GM12878 (cell line): ENCODE measurements at regions not wholly inside any gene's neighbourhood (a gene's known extent, or its start where the extent isn't known, plus 50 kb on each side); places are given as distances from the start of the nearest gene placed in this dataset.

Experiments used
- ATAC-seq: fragments of 200-7000 bp; cut with Tn5 transposase; 3 replicates; pipeline ENCODE4 v1.9.1; 2020; ENCODE audit warnings: mild to moderate bottlenecking, moderate library complexity
- BruUV-seq: library from RNA; stranded (reverse); fragments of 400-500 nt; replicated peaks from 2 replicates; lab custom pipeline; 2021; lab: Mats Ljungman, UMichigan
- CTCF ChIA-PET: fragments of 300-600 bp; sonication (Branson Sonifier 250); formaldehyde crosslinking; extraction: SDS; loops from one replicate; lab custom pipeline; 2021; ENCODE audit warnings: inconsistent platforms; lab: Yijun Ruan, JAX
- POLR2A ChIA-PET: fragments of 350-600 bp; formaldehyde crosslinking; extraction: SDS; loops from one replicate; lab custom pipeline; 2021; ENCODE audit warnings: inconsistent platforms; lab: Charles Lee
- RAD21 ChIA-PET: fragments of 300-600 bp; sonication (Branson Sonifier 250); formaldehyde crosslinking; loops from one replicate; lab custom pipeline; 2023; ENCODE audit warnings: antibody characterized with exemption; ENCODE audit not compliant: unreplicated experiment; lab: Charles Lee
- SMC1A ChIA-PET: fragments of 300-600 bp; sonication (Branson Sonifier 250); formaldehyde crosslinking; loops from one replicate; lab custom pipeline; 2023; ENCODE audit not compliant: unreplicated experiment, uncharacterized antibody; lab: Charles Lee
- DNase-seq: peaks from one replicate; pipeline ENCODE4 v3.0.0-alpha.2; 2011; ENCODE audit warnings: low read depth, low spot score
- FAIRE-seq: peaks from 3 replicates; lab custom pipeline; 2011; peaks lifted over from hg19 to GRCh38; lab: Jason Lieb, UNC
- H2AFZ ChIP-seq: 2 replicates; pipeline ENCODE4 v1.6.0; 2011; ENCODE audit warnings: low read depth, low read length, control low read depth; ENCODE audit not compliant: control insufficient read depth
- H3K27ac ChIP-seq: 2 replicates; pipeline ENCODE4 v1.5.1; 2011; ENCODE audit warnings: control low read depth; ENCODE audit not compliant: control insufficient read depth, insufficient read depth
- H3K27me3 ChIP-seq, 2 experiments: replicated peaks in 1 of 2; 2 replicates each; pipeline versions ENCODE4 v1.6.0 to v1.6.1; 2011; ENCODE audit warnings: low read length in 1 of 2; ENCODE audit not compliant: control insufficient read depth in 2 of 2, insufficient read depth in 2 of 2
- H3K36me3 ChIP-seq, 2 experiments: 2 replicates each; pipeline ENCODE4 v1.5.1; 2011; ENCODE audit warnings: low read length in 1 of 2; ENCODE audit not compliant: control insufficient read depth in 2 of 2, insufficient read depth in 2 of 2
- H3K4me1 ChIP-seq: 2 replicates; pipeline ENCODE4 v1.6.1; 2011; ENCODE audit warnings: mild to moderate bottlenecking, low read length, moderate library complexity, mixed read lengths; ENCODE audit not compliant: control insufficient read depth, insufficient read depth
- H3K4me2 ChIP-seq: 2 replicates; pipeline ENCODE4 v1.6.0; 2011; ENCODE audit warnings: control low read depth; ENCODE audit not compliant: control insufficient read depth, insufficient read depth
- H3K4me3 ChIP-seq: fragments of 200-600 bp; sonication (generic); 2 replicates; pipeline ENCODE4 v1.5.1; 2016
- H3K79me2 ChIP-seq: 2 replicates; pipeline ENCODE4 v1.6.0; 2011; ENCODE audit warnings: low read length; ENCODE audit not compliant: control insufficient read depth, insufficient read depth
- H3K9ac ChIP-seq: 2 replicates; pipeline ENCODE4 v1.8.0; 2011; ENCODE audit warnings: low read length, control low read depth, mixed read lengths; ENCODE audit not compliant: control insufficient read depth, insufficient read depth
- H3K9me3 ChIP-seq: replicated peaks from 3 replicates; pipeline ENCODE4 v1.5.1; 2011; ENCODE audit warnings: mild to moderate bottlenecking, low read length; ENCODE audit not compliant: control insufficient read depth, insufficient read depth
- H4K20me1 ChIP-seq: 2 replicates; pipeline ENCODE4 v1.6.0; 2011; ENCODE audit not compliant: control insufficient read depth, insufficient read depth
- BACH1 ChIP-seq: fragments of 450-650 bp; IDR thresholded peaks from 2 replicates; pipeline ENCODE4 v1.6.1; 2017; ENCODE audit warnings: mild to moderate bottlenecking, borderline replicate concordance
- BMI1 ChIP-seq: fragments of 450-650 bp; IDR thresholded peaks from 2 replicates; pipeline ENCODE4 v1.6.1; 2016; ENCODE audit warnings: mild to moderate bottlenecking, moderate library complexity, borderline replicate concordance
- GABPA ChIP-seq: IDR thresholded peaks from 2 replicates; pipeline ENCODE4 v1.6.1; 2014; ENCODE audit warnings: antibody characterized with exemption, low read depth, mild to moderate bottlenecking, inconsistent platforms
- WGBS: methylation state at CpG from one replicate; pipeline ENCODE4 v1.1.6; 2016; ENCODE audit warnings: low lambda C conversion rate; ENCODE audit not compliant: insufficient replicate concordance, insufficient coverage; ENCODE audit errors: missing lambda C conversion rate; 5-methylcytosine and 5-hydroxymethylcytosine counted together
- in situ Hi-C: fragments of 300-500 bp; cut with MboI; formaldehyde crosslinking; loops from 9 replicates; pipeline ENCODE4 v1.14.3; 2018; ENCODE audit warnings: mixed read lengths
- intact Hi-C: fragments of 100-400 bp; cut with micrococcal nuclease; formaldehyde crosslinking; loops from one replicate; pipeline ENCODE4 v1.14.2; 2022; ENCODE audit not compliant: unreplicated experiment
- TF ChIP-seq, protein P1 (sequence below): fragments of 450-650 bp; IDR thresholded peaks from 2 replicates; pipeline ENCODE4 v1.6.1; 2016; ENCODE audit warnings: mild to moderate bottlenecking, moderate library complexity, borderline replicate concordance

DNA sequence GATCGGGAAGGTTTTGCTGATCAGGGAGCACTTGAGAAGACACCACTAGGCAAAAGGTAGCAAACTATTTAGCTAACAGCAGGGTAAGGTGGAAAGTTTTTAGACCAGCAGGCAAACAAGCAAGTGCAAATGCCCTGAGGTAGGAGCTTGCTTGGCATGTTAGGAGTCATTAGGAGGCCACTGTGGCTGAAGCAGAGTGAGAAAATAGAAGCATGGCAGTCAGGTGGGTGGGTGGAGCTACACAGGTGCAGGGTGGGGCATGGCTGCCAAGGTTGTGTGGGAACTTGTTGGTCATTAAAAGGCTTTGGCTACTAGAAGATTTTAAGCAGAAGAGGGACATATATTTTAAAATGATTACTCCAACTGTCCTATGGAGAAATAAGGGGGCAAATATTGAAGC is 77.3 kb downstream of the EDN1 start (continued):
- TF ChIP-seq BMI1, result no peak

DNA sequence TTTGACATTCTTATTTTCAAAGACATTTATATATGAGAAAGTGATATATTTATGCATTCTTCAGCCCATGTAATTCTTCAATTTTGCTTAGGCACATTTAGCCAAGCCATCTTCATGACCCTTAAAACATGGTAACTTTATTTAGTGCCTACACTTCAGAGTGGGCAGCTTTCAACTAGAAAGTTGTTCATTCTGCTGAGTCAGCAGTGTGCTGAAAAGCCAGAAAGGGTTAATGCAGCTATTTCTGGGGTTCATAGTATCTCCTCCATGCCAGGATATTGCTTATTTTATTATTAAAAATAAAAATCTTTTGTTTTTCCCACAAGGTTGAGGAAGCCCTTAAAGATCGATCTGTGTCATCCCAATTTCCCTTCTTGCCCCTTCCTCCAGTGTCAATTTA is 79.2 kb downstream of the EDN1 start:
- Histone ChIP-seq H3K4me3 (no peak overlapping the region), H3K79me2 (no peaks in the 10 kb centered on the region), H3K9ac (no peak overlapping the region), H3K9me3 (no peaks in the 10 kb centered on the region; the same call in 2 of the 3 replicates), H3K4me1 (peaks cover 13% of the 10 kb centered on the region), H2AFZ (peak overlapping the region; percentile 68; the same call in 1 of the 2 replicates), H3K4me2 (0 out of 2 replicates have a peak overlapping the region, but pooled peaks have one; percentile 25), H3K36me3 (no peaks in the 10 kb centered on the region), H3K27ac (peak overlapping the region; percentile 35), H4K20me1 (no peaks in the 10 kb centered on the region), H3K27me3 (no peaks in the 10 kb centered on the region)
- ChIA-PET RAD21 (interaction anchor here (1.0 to 7.9 kb wide), 17 partner anchors 12 to 714 kb away, joined by 3 to 163 read pairs (median 15); partner anchors contain the start of gene EDN1), CTCF (interaction anchor here (1.0 to 5.5 kb wide), 14 partner anchors 11 to 583 kb away, joined by 3 to 78 read pairs (median 16); partner anchors contain the start of gene EDN1), POLR2A (interaction anchor here (0.5 to 5.4 kb wide), 11 partner anchors 10 to 240 kb away, joined by 3 to 38 read pairs (median 6); no protein-coding TSS in a partner anchor), SMC1A (interaction anchor here (0.9 to 9.5 kb wide), 21 partner anchors 7 to 713 kb away, joined by 3 to 160 read pairs (median 6); partner anchors contain the start of gene EDN1)
- TF ChIP-seq GABPA (no peak), BACH1 (peak; percentile 31; the same call in 1 of the 2 replicates)
- TF ChIP-seq, protein P1, sequence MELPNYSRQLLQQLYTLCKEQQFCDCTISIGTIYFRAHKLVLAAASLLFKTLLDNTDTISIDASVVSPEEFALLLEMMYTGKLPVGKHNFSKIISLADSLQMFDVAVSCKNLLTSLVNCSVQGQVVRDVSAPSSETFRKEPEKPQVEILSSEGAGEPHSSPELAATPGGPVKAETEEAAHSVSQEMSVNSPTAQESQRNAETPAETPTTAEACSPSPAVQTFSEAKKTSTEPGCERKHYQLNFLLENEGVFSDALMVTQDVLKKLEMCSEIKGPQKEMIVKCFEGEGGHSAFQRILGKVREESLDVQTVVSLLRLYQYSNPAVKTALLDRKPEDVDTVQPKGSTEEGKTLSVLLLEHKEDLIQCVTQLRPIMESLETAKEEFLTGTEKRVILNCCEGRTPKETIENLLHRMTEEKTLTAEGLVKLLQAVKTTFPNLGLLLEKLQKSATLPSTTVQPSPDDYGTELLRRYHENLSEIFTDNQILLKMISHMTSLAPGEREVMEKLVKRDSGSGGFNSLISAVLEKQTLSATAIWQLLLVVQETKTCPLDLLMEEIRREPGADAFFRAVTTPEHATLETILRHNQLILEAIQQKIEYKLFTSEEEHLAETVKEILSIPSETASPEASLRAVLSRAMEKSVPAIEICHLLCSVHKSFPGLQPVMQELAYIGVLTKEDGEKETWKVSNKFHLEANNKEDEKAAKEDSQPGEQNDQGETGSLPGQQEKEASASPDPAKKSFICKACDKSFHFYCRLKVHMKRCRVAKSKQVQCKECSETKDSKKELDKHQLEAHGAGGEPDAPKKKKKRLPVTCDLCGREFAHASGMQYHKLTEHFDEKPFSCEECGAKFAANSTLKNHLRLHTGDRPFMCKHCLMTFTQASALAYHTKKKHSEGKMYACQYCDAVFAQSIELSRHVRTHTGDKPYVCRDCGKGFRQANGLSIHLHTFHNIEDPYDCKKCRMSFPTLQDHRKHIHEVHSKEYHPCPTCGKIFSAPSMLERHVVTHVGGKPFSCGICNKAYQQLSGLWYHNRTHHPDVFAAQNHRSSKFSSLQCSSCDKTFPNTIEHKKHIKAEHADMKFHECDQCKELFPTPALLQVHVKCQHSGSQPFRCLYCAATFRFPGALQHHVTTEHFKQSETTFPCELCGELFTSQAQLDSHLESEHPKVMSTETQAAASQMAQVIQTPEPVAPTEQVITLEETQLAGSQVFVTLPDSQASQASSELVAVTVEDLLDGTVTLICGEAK, result peak; percentile 56; the same call in 1 of the 2 replicates
- intact Hi-C loops, result loop anchor here (2.0 kb wide), 1 partner anchor 39 kb away; no protein-coding TSS in a partner anchor
- FAIRE-seq, result no peak
- ATAC-seq, result no peak
- BruUV-seq, result no TSS peak
- no peak for DNase-seq
- WGBS, result 0% methylated on average over 1 of the region's 1 CpG
- in situ Hi-C loops, result loop anchor here (25.0 kb wide), 1 partner anchor 1743 kb away; the partner anchor contains the start of gene CD83
